GM13977 (cell line): ENCODE measurements at regions not wholly inside any gene's neighbourhood (a gene's known extent, or its start where the extent isn't known, plus 50 kb on each side); places are given as distances from the start of the nearest gene placed in this dataset.

Experiments
- DNase-seq: peaks from one replicate; pipeline ENCODE4 v3.0.0; 2012; ENCODE audit warnings: low spot score
- CTCF ChIP-seq: IDR thresholded peaks from 2 replicates; pipeline ENCODE4 v1.5.1; 2012; ENCODE audit warnings: mild to moderate bottlenecking, control low read depth; ENCODE audit not compliant: insufficient read depth; ENCODE audit errors: extremely low read depth, missing control alignments
- in situ Hi-C: fragments of 300-500 bp; cut with MboI; formaldehyde crosslinking; loops from one replicate; pipeline ENCODE4 v1.12.0; 2022; ENCODE audit warnings: low sequenced_read_pairs, low pct_unique_long_range_greater_than_20kb, mixed read lengths, inconsistent platforms; ENCODE audit not compliant: unreplicated experiment

GRCh38 chr18:28781616-28782362, 604.9 kb upstream of the CDH2 start:
- DNase-seq, result no peak
- in situ Hi-C loops, result no loop called here
- TF ChIP-seq CTCF, result no peak

- TF ChIP-seq CTCF, result no peak
- in situ Hi-C loops, result no loop called here
- DNase-seq, result no peak
Measured at GRCh38 chr18:28778706-28779105, 601.8 kb upstream of the CDH2 start.

GRCh38 chr18:28777756-28778155, 600.8 kb upstream of the CDH2 start:
- DNase-seq, result no peak
- TF ChIP-seq CTCF, result no peak
- in situ Hi-C loops, result no loop called here

GRCh38 chr18:28771849-28772248, 594.9 kb upstream of the CDH2 start:
- DNase-seq, result no peak
- in situ Hi-C loops, result no loop called here

GRCh38 chr18:28768791-28769768, 592.1 kb upstream of the CDH2 start:
- in situ Hi-C loops, result no loop called here
- DNase-seq, result no peak
- no peak for TF ChIP-seq CTCF

More at GRCh38 chr18:28771849-28772248, 594.9 kb upstream of the CDH2 start:
- no peak for TF ChIP-seq CTCF

GRCh38 chr18:28767727-28768211, 590.8 kb upstream of the CDH2 start:
- no peak for TF ChIP-seq CTCF
- no peak for DNase-seq
- in situ Hi-C loops, result no loop called here
